IMR-90 (cell line): ENCODE measurements at regions not wholly inside any gene's neighbourhood (a gene's known extent, or its start where the extent isn't known, plus 50 kb on each side); places are given as distances from the start of the nearest gene placed in this dataset.

Experiments
- ATAC-seq: fragments of 200-7000 bp; cut with Tn5 transposase; 2 replicates; pipeline ENCODE4 v1.9.1; 2020; ENCODE audit warnings: low read depth, mild to moderate bottlenecking, moderate library complexity
- BruUV-seq: library from RNA; stranded (reverse); fragments of 400-500 nt; replicated peaks from 2 replicates; lab custom pipeline; 2021; lab: Mats Ljungman, UMichigan
- CTCF ChIA-PET: fragments of 300-600 bp; formaldehyde crosslinking; extraction: SDS; loops from one replicate; lab custom pipeline; 2021; ENCODE audit warnings: antibody characterized with exemption; lab: Yijun Ruan, JAX
- POLR2A ChIA-PET: fragments of 300-600 bp; sonication (Branson Sonifier 250); formaldehyde crosslinking; loops from one replicate; lab custom pipeline; 2022; ENCODE audit warnings: antibody characterized with exemption; ENCODE audit not compliant: unreplicated experiment; lab: Charles Lee
- DNase-seq: peaks from one replicate; pipeline ENCODE4 v3.0.0; 2013
- H2AFZ ChIP-seq: replicated peaks from 2 replicates; pipeline ENCODE3; 2013; ENCODE audit warnings: low read length, mild to moderate bottlenecking; ENCODE audit not compliant: poor library complexity
- H2AK5ac ChIP-seq: 2 replicates; pipeline ENCODE4 v1.6.1; 2013; ENCODE audit warnings: low read depth, low read length, inconsistent platforms
- H2AK9ac ChIP-seq: replicated peaks from 2 replicates; pipeline ENCODE3; 2013; ENCODE audit warnings: mild to moderate bottlenecking, low read depth, low read length, moderate library complexity; ENCODE audit not compliant: poor library complexity
- H2BK120ac ChIP-seq: 2 replicates; pipeline ENCODE4 v1.6.1; 2013; ENCODE audit warnings: low read depth, low read length, inconsistent platforms
- H2BK15ac ChIP-seq: 3 replicates; pipeline ENCODE4 v1.6.1; 2013; ENCODE audit warnings: low read depth, low read length, inconsistent platforms
- H2BK20ac ChIP-seq: 2 replicates; pipeline ENCODE4 v1.6.1; 2013; ENCODE audit warnings: low read depth, mild to moderate bottlenecking, inconsistent platforms, low read length, moderate library complexity
- H2BK5ac ChIP-seq: 2 replicates; pipeline ENCODE4 v1.6.1; 2013; ENCODE audit warnings: mild to moderate bottlenecking, low read depth, low read length, inconsistent platforms; ENCODE audit not compliant: poor library complexity, severe bottlenecking
- H3K14ac ChIP-seq: replicated peaks from 2 replicates; pipeline ENCODE4 v1.6.1; 2013; ENCODE audit warnings: low read depth, low read length, inconsistent platforms
- H3K18ac ChIP-seq: 2 replicates; pipeline ENCODE4 v1.6.1; 2013; ENCODE audit warnings: low read depth, low read length, control low read depth
- H3K23ac ChIP-seq: 2 replicates; pipeline ENCODE4 v1.6.1; 2013; ENCODE audit warnings: low read depth, low read length, inconsistent platforms
- H3K27ac ChIP-seq: 2 replicates; pipeline ENCODE4 v1.5.1; 2013; ENCODE audit warnings: mild to moderate bottlenecking, control low read depth, low read length; ENCODE audit not compliant: insufficient read depth
- H3K27me3 ChIP-seq: 2 replicates; pipeline ENCODE4 v1.6.1; 2013; ENCODE audit warnings: low read length; ENCODE audit not compliant: control insufficient read depth, insufficient read depth
- H3K36me3 ChIP-seq: 2 replicates; pipeline ENCODE4 v1.6.1; 2013; ENCODE audit warnings: low read length, mixed read lengths; ENCODE audit not compliant: control insufficient read depth, insufficient read depth
- H3K4ac ChIP-seq: 2 replicates; pipeline ENCODE4 v1.6.1; 2013; ENCODE audit warnings: low read depth, low read length, inconsistent platforms
- H3K4me1 ChIP-seq: 2 replicates; pipeline ENCODE4 v1.6.1; 2013; ENCODE audit warnings: low read length, mixed read lengths; ENCODE audit not compliant: control insufficient read depth, insufficient read depth
- H3K4me2 ChIP-seq: 2 replicates; pipeline ENCODE4 v1.6.1; 2013; ENCODE audit warnings: low read depth, mild to moderate bottlenecking, control low read depth, low read length, moderate library complexity
- H3K4me3 ChIP-seq: 2 replicates; pipeline ENCODE4 v1.5.1; 2013; ENCODE audit warnings: low read depth, mild to moderate bottlenecking, control low read depth, low read length, moderate library complexity; ENCODE audit not compliant: insufficient read depth
- H3K56ac ChIP-seq: 2 replicates; pipeline ENCODE4 v1.6.1; 2013; ENCODE audit warnings: low read length, inconsistent platforms; ENCODE audit not compliant: insufficient read depth; ENCODE audit errors: extremely low read depth
- H3K79me1 ChIP-seq, 2 experiments: 2 replicates each; pipeline ENCODE4 v1.6.1; 2013; ENCODE audit warnings: low read length in 2 of 2, inconsistent platforms in 1 of 2, low read depth in 1 of 2
- H3K9ac ChIP-seq: 2 replicates; pipeline ENCODE4 v1.6.1; 2013; ENCODE audit warnings: low read depth, low read length, control low read depth
- H3K9me1 ChIP-seq: 2 replicates; pipeline ENCODE4 v1.6.1; 2013; ENCODE audit warnings: low read length, inconsistent platforms; ENCODE audit not compliant: insufficient read depth
- H3K9me3 ChIP-seq: 2 replicates; pipeline ENCODE4 v1.6.1; 2013; ENCODE audit warnings: low read length; ENCODE audit not compliant: control insufficient read depth, insufficient read depth
- H4K20me1 ChIP-seq: 2 replicates; pipeline ENCODE4 v1.6.1; 2013; ENCODE audit warnings: low read length, inconsistent platforms; ENCODE audit not compliant: insufficient read depth
- H4K5ac ChIP-seq: 2 replicates; pipeline ENCODE4 v1.6.1; 2013; ENCODE audit warnings: mild to moderate bottlenecking, low read depth, low read length, control low read depth
- H4K8ac ChIP-seq, 2 experiments: 2 replicates each; pipeline ENCODE4 v1.6.1; 2013; ENCODE audit warnings: low read depth in 2 of 2, low read length in 2 of 2, control low read depth in 1 of 2, inconsistent platforms in 1 of 2
- H4K91ac ChIP-seq: 2 replicates; pipeline ENCODE4 v1.6.1; 2013; ENCODE audit warnings: low read depth, low read length, inconsistent platforms; ENCODE audit not compliant: insufficient read depth
- BHLHE40 ChIP-seq: fragments of 150-350 bp; IDR thresholded peaks from 2 replicates; pipeline ENCODE4 v1.6.1; 2016; ENCODE audit warnings: mild to moderate bottlenecking, low read depth, low read length
- FOS ChIP-seq: fragments of 150-350 bp; IDR thresholded peaks from 2 replicates; pipeline ENCODE4 v1.6.1; 2016; ENCODE audit warnings: low read depth, low read length
- MAFK ChIP-seq: IDR thresholded peaks from 2 replicates; pipeline ENCODE4 v1.6.1; 2012; ENCODE audit warnings: low read depth, low read length, improper control_type of control experiment
- MAZ ChIP-seq: IDR thresholded peaks from 2 replicates; pipeline ENCODE4 v1.6.1; 2012; ENCODE audit warnings: low read depth, mild to moderate bottlenecking, low read length, improper control_type of control experiment, moderate library complexity, borderline replicate concordance
- MXI1 ChIP-seq: IDR thresholded peaks from 2 replicates; pipeline ENCODE4 v1.6.1; 2012; ENCODE audit warnings: low read depth, mild to moderate bottlenecking, low read length, moderate library complexity, borderline replicate concordance
- WGBS, 2 experiments: methylation state at CpG; one replicate each; pipeline versions ENCODE4 v1.1.5 to v1.1.7; 2013; ENCODE audit warnings: missing lambda C conversion rate in 2 of 2; ENCODE audit not compliant: insufficient read length in 1 of 2; ENCODE audit errors: extremely low coverage in 2 of 2; 5-methylcytosine and 5-hydroxymethylcytosine counted together
- dilution Hi-C: fragments of 300-500 bp; cut with HindIII; formaldehyde crosslinking; loops from one replicate; pipeline ENCODE4 v1.14.3; 2018; ENCODE audit warnings: low sequenced_read_pairs; ENCODE audit not compliant: unreplicated experiment
- in situ Hi-C: fragments of 300-500 bp; cut with MboI; formaldehyde crosslinking; loops from 3 replicates; pipeline ENCODE4 v1.14.3; 2019; ENCODE audit warnings: low sequenced_read_pairs, inconsistent platforms, mixed read lengths
- intact Hi-C: fragments of 100-400 bp; cut with micrococcal nuclease; formaldehyde crosslinking; loops from 2 replicates; pipeline ENCODE4 v1.10.0; 2022
- TF ChIP-seq, protein P1 (sequence below): fragments of 150-350 bp; IDR thresholded peaks from 2 replicates; pipeline ENCODE4 v1.6.1; 2016; ENCODE audit warnings: low read depth, mild to moderate bottlenecking, low read length, moderate library complexity, borderline replicate concordance

DNA sequence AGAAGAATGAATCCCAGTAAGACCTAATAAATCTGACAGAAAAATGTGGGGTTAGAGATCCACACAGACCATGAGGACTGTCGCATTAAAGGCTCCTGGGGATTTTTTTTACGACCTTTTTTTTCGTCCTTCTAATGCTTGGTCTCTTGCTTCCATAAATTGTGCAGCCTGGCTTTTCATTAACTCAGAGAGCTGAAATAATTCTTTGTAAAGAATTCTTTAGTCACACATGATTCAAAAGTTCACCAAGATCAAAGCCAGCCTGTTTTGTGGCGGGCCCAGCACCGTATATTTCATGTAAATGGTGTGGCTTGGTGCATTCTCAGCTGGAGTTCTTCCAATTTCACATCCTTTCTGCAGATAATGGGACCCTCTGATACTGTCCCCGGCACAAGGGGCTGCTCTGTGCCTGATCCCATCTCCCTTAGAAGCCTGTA lies 206.6 kb upstream of the BMPER start:
- no peak overlapping the region for H2BK15ac ChIP-seq
- H2BK20ac ChIP-seq: no peak overlapping the region
- no peak overlapping the region for H4K8ac ChIP-seq
- H3K9ac ChIP-seq: no peak overlapping the region
- no peak overlapping the region for H3K56ac ChIP-seq
- no peak overlapping the region for H3K4me2 ChIP-seq
- no peak overlapping the region for H3K4me3 ChIP-seq
- TF ChIP-seq MXI1: no peak
- TF ChIP-seq MAFK: no peak
- no peak for TF ChIP-seq MAZ
- TF ChIP-seq BHLHE40: no peak
- TF ChIP-seq, protein P1, sequence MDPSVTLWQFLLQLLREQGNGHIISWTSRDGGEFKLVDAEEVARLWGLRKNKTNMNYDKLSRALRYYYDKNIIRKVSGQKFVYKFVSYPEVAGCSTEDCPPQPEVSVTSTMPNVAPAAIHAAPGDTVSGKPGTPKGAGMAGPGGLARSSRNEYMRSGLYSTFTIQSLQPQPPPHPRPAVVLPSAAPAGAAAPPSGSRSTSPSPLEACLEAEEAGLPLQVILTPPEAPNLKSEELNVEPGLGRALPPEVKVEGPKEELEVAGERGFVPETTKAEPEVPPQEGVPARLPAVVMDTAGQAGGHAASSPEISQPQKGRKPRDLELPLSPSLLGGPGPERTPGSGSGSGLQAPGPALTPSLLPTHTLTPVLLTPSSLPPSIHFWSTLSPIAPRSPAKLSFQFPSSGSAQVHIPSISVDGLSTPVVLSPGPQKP: no peak
- no peak for TF ChIP-seq FOS
- DNase-seq (no peak), ATAC-seq (no peak)
- H3K23ac ChIP-seq: no peak overlapping the region
- no peaks in the 10 kb centered on the region for H3K9me1 ChIP-seq
- no peak overlapping the region for H4K91ac ChIP-seq
- dilution Hi-C loops (no loop called here), in situ Hi-C loops (no loop called here), intact Hi-C loops (no loop called here)
- H3K4ac ChIP-seq: no peak overlapping the region
- peaks cover 2% of the 10 kb centered on the region for H3K4me1 ChIP-seq
- H3K79me1 ChIP-seq: no peaks in the 10 kb centered on the region
- peaks cover 1% of the 10 kb centered on the region; the same call in 1 of the 2 replicates for H3K27me3 ChIP-seq
- H3K36me3 ChIP-seq: no peaks in the 10 kb centered on the region
- no peak overlapping the region for H2BK120ac ChIP-seq
- ChIA-PET POLR2A (no interaction called here), CTCF (no interaction called here)
- no peaks in the 10 kb centered on the region for H4K20me1 ChIP-seq
- no TSS peak for BruUV-seq
- no peak overlapping the region for H2AK5ac ChIP-seq
- no peak overlapping the region for H3K27ac ChIP-seq
- H4K5ac ChIP-seq: no peak overlapping the region
- no peak overlapping the region for H3K14ac ChIP-seq
- H3K9me3 ChIP-seq: peaks cover 17% of the 10 kb centered on the region
- no CpG with 5 or more reads among the region's 6 CpGs for WGBS, 2 experiments
- H2BK5ac ChIP-seq: no peak overlapping the region
- H2AFZ ChIP-seq: no peak overlapping the region
- H2AK9ac ChIP-seq: no peak overlapping the region
- H3K18ac ChIP-seq: no peak overlapping the region
